GM12864 (cell line): ENCODE measurements at regions not wholly inside any gene's neighbourhood (a gene's known extent, or its start where the extent isn't known, plus 50 kb on each side); places are given as distances from the start of the nearest gene placed in this dataset.

ENCODE experiments used
- DNase-seq: peaks from one replicate; pipeline ENCODE4 v3.0.0-alpha.2; 2011; ENCODE audit warnings: low read depth
- H3K4me3 ChIP-seq: 2 replicates; pipeline ENCODE4 v1.5.1; 2011; ENCODE audit warnings: mild to moderate bottlenecking, low read depth, low read length, control low read depth
- TF ChIP-seq, protein P1 (sequence below): IDR thresholded peaks from 2 replicates; pipeline ENCODE4 v1.5.1; 2011; ENCODE audit warnings: low read depth, mild to moderate bottlenecking, moderate library complexity, low read length, control low read depth, inconsistent platforms; ENCODE audit errors: missing control alignments

DNA sequence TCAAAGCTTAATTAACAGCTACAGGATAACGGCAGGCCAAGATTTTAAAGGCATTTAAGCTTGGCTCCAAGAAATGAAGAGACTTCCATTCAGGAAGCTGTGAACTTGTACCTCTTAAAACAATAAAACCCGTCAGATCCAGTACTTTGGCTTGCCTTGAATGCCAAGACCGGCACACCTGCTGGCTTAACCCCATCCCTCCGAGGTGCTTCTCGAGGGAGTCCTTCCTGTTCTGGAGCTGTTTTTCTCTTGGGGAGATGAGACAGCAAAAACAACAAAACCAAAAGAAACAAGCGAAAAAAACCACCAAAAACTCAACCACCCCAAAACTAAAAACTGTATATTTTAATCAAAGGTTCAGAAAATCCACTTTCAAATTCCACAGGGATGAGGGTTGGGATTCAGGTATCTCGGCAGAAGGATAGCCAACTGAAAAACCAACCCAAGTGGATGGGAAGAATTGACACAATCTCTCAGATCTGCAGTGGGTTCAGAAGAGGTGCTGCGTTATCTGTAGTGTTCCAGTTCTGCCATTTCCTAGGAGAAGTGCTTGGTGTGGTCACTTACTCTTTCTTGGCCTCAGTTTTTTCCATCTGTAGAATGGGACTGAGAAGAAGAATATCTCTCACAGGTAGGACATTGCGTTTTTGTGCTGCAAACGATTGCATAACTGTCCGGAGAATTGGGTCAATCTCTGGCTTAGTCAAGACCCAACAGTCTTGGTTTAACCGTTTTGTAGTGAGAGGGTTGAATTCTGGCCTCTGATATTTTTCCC lies 420.1 kb downstream of the VRK1 start:
- TF ChIP-seq, protein P1, sequence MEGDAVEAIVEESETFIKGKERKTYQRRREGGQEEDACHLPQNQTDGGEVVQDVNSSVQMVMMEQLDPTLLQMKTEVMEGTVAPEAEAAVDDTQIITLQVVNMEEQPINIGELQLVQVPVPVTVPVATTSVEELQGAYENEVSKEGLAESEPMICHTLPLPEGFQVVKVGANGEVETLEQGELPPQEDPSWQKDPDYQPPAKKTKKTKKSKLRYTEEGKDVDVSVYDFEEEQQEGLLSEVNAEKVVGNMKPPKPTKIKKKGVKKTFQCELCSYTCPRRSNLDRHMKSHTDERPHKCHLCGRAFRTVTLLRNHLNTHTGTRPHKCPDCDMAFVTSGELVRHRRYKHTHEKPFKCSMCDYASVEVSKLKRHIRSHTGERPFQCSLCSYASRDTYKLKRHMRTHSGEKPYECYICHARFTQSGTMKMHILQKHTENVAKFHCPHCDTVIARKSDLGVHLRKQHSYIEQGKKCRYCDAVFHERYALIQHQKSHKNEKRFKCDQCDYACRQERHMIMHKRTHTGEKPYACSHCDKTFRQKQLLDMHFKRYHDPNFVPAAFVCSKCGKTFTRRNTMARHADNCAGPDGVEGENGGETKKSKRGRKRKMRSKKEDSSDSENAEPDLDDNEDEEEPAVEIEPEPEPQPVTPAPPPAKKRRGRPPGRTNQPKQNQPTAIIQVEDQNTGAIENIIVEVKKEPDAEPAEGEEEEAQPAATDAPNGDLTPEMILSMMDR, result no peak
- DNase-seq, result no peak
- no peak overlapping the region for H3K4me3 ChIP-seq

DNA sequence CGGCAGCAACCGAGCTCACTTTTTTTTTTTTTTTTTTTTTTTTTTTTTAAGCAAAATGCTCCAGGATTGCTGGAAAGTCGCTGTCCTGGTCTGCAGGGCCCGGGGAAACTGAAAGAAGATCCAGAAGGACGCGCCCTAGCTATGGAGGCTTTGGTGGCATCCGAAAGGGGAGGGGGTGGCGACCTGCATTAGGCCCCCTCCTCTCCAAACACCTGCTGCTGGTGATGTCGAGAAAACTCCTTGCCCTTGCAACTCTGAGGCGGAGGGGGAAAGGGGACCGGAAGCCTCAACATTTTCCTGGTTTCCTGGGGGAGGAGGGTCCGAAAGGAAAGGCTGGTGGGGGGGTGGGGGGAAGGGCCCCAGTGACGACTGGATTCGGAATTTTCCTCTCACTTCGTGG lies 421.1 kb downstream of the VRK1 start:
- no peak overlapping the region for H3K4me3 ChIP-seq
- TF ChIP-seq, protein P1, result no peak
- DNase-seq, result no peak

DNA sequence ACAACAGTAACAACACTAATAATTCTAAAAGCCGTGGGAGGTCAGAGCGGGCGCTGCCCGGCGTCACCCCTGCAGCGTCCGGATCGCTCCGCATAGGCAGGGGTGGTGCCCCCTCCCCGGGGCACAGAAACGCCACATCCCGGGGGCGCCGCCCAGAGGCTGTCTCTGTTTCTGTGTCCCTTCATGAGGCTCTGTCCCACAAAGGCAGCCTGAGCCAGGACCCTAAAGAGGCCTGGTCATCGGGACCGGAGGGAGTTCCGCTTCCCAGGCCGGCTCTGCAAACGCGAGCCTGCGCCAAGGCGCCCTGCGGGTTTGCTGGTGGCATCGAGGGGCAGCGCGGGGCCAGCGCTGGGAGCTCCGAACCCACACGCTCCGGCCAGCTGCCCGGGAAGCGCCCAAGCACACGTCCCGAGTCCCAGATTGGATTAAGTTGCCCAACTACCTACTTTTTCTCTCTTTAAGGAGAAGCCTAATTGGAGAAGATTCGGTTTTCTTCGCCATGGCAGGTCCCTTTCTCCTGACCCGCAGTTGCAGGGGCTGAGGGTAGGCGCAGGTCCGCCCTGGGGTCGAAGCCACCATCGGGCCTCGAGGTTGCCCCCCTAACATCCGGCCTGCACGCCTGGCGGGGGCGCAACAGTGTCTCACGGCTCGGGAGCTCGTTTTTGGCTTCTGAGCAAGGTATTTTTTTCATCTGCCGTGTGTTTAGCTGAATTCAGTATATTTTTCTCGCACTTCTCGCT lies 421.7 kb downstream of the VRK1 start:
- no peak overlapping the region; the same call in 1 of the 2 replicates for H3K4me3 ChIP-seq
- TF ChIP-seq, protein P1, result no peak
- DNase-seq, result no peak

DNA sequence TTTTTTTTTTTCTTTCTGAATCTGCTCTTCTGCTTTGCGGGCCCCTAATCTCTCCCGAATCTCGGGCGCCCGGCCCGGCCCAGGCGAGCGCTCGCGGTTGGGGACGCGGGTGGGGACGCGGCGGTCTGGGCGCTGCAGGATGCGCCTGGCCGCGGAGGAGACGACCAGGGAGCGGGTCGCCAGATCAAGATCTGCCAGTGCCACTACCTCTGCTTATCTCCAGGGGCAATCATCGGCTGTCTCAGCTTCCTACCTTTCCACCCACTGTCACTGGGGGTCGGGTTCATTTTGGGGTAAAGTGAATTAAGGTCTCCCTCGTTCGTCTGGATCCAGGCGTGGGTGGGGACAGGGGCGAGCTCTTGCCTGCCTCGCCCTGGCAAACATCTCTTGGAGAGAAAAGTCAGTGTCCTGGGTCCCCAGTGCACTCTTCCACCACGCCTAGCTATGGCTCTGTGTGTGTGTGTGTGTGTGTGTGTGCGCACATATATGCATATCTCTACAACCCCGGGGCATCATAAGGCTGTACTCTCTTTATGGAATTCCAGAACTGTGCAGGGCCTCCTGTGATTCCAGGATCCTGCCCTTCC lies 422.3 kb downstream of the VRK1 start:
- no peak for DNase-seq
- no peak overlapping the region for H3K4me3 ChIP-seq
- TF ChIP-seq, protein P1, result no peak

DNA sequence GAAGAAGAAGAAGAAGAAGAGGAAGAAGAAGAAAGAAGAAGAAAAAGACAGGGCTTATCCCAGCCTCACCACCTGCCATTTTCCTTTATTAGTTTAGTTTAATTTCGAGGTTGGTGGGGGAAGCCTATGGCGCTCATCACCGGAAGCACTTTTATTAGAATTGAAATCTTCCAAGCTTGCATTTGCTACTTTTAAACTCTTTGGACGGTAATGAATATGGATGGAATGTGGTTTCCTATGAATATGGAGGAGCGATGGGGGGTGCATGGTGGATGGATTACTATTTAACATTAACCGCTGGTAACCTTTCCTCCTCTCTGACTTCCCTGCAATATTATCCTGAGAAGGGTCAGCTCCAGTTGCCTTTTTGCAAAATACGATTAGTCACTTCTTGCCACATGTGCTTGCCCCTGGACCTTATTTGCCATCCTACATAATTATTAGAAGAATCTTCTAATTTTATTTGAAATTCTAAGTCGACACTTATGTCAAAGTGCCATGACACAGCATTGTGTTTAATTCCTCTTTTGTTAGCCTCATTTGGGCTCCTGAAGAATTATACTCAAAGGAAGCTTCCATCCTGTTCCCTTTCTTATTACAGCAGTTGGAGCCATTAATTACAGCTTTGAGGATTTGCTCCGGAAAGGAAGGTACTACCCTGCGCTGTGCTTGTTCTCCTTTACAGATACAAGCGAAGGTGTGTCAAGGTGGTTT lies 424.5 kb downstream of the VRK1 start:
- TF ChIP-seq, protein P1, result no peak
- H3K4me3 ChIP-seq, result no peak overlapping the region
- DNase-seq, result no peak

DNA sequence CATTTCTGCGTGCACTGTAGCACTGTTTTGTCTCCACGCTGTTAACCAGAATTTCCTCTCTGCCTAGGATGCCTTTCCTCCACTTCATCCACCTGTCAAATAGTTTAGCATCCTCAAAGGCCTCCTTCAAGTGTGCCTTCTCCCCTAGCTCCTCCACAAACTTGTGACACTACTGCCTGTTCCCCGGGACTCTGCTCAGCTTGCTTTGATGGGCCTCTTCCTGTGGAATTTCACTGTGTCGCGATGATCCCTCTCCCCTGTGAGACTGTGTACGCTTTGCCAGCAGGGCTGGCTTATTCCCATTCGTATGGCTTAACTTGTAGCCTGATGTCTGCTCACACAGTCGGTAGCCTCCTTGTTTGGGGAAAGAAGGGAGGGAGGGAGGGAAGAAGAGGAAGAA lies 426.8 kb downstream of the VRK1 start:
- DNase-seq, result no peak
- TF ChIP-seq, protein P1, result no peak

More for the DNA sequence above, 426.8 kb downstream of the VRK1 start:
- H3K4me3 ChIP-seq, result no peak overlapping the region
